ENCODE measurements at regions not wholly inside any gene's neighbourhood (a gene's known extent, or its start where the extent isn't known, plus 50 kb on each side); places are given as distances from the start of the nearest gene placed in this dataset.

DNA sequence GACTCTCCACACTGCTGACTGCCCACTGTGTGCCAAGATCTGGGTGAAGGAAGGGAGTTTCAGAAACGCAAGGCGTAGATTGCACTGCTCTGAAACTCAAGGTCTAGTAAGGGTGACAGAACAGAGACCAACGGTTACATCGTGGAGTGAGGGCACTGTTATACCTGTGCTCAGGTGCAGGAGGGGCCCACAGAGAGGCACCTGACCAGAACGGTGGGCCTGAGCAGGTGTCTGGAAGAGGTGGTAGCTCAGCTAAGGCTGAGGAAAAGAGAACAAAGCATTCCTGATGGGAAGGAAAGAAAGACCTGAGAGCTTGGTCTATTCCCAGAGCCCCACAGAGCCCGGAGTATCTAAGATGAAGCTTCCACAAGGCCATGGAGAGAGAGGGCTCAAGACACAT, 267.2 kb downstream of the MED10 start:
- TF ChIP-seq, protein P1, sequence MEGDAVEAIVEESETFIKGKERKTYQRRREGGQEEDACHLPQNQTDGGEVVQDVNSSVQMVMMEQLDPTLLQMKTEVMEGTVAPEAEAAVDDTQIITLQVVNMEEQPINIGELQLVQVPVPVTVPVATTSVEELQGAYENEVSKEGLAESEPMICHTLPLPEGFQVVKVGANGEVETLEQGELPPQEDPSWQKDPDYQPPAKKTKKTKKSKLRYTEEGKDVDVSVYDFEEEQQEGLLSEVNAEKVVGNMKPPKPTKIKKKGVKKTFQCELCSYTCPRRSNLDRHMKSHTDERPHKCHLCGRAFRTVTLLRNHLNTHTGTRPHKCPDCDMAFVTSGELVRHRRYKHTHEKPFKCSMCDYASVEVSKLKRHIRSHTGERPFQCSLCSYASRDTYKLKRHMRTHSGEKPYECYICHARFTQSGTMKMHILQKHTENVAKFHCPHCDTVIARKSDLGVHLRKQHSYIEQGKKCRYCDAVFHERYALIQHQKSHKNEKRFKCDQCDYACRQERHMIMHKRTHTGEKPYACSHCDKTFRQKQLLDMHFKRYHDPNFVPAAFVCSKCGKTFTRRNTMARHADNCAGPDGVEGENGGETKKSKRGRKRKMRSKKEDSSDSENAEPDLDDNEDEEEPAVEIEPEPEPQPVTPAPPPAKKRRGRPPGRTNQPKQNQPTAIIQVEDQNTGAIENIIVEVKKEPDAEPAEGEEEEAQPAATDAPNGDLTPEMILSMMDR (conservative IDR thresholded peaks at IDR 0.05) = no peak
- TF ChIP-seq ZFX (IDR thresholded peaks at IDR 0.05) = no peak
- no peak overlapping the region for H3K27ac ChIP-seq

DNA sequence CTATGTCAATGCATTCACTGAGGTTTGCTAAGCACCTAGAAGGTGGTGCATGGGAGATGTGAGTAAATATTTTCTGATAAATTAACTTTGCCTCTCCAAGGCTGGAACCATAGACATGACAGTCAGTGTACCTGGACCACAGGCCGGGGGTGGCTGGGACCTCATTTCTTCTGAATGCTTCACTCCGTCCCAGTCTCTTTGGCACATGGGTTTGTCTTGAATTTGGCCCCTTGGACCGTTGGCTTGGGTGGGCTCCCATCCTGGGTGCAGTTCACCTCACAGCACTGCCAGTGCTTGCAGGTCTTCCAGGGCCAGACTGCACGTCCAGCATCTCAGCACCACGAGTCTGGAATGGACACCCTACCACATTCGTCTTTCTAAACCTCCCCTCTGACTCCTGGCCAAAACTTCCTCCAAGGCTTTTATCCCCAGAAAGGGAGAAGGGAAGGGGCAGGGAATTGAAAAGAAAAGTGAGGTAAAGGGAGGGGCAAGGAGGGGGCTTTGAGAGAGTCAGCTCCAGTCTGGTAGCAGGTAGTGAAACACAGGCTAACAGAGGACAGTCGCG, 267.8 kb downstream of the MED10 start:
- H3K27ac ChIP-seq = no peak overlapping the region
- no peak for TF ChIP-seq ZFX (IDR thresholded peaks at IDR 0.05)
- TF ChIP-seq, protein P1 (conservative IDR thresholded peaks at IDR 0.05) = no peak

DNA sequence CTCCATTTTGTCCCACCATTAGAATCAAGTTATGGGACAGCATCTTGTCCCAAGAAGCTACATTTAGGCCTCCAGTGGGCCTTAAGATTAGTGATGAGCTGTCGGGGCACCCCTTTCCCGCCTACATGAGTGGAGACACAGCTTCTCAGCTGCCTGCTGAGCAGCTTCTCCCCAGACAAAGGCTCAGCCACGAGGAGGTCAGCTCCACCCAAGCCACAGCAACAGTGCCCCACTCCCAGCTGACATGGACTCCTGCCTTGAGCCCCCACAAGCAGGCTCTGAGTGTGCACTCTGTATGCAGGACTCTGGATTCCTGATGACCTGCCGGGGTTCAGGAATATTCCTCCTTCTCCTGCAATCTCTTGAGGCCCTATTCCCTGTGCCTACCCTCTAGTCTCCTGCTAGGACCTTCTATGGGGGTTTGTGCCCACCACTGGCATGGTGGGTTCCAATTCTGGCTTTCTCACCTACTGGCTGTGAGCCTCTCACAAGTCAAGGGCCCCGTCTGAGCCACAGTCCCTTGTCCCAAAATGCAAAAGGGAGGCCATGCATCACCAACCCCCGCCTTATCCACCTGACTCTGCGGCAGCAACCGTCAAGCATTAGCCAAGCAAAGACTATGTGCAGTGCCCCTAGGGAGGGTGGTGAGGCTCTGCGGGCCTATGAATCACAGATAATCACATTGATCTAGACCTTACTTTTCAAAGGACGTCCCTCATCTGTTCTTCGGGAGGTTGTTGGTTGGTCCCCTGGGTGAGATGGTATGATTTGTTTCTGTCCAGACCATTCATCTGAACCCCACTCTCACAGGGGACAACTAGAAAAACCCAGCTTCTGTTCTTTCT, 269.1 kb downstream of the MED10 start:
- no peak for TF ChIP-seq ZFX (IDR thresholded peaks at IDR 0.05)
- TF ChIP-seq, protein P1 (conservative IDR thresholded peaks at IDR 0.05) = no peak
- no peak overlapping the region for H3K27ac ChIP-seq

- TF ChIP-seq ZFX (IDR thresholded peaks at IDR 0.05) = no peak
- TF ChIP-seq, protein P1 (conservative IDR thresholded peaks at IDR 0.05) = no peak
- H3K27ac ChIP-seq = no peak overlapping the region
Observed at GRCh38 chr5:6108540-6108848, 269.9 kb downstream of the MED10 start.

- TF ChIP-seq, protein P1 (conservative IDR thresholded peaks at IDR 0.05) = no peak
- no peak for TF ChIP-seq ZFX (IDR thresholded peaks at IDR 0.05)
- no peak overlapping the region for H3K27ac ChIP-seq
Observed at GRCh38 chr5:6107675-6108539, 270.4 kb downstream of the MED10 start.

GRCh38 chr5:6106756-6107155, 271.6 kb downstream of the MED10 start:
- H3K27ac ChIP-seq = no peak overlapping the region
- TF ChIP-seq ZFX (IDR thresholded peaks at IDR 0.05) = no peak
- TF ChIP-seq, protein P1 (conservative IDR thresholded peaks at IDR 0.05) = no peak

DNA sequence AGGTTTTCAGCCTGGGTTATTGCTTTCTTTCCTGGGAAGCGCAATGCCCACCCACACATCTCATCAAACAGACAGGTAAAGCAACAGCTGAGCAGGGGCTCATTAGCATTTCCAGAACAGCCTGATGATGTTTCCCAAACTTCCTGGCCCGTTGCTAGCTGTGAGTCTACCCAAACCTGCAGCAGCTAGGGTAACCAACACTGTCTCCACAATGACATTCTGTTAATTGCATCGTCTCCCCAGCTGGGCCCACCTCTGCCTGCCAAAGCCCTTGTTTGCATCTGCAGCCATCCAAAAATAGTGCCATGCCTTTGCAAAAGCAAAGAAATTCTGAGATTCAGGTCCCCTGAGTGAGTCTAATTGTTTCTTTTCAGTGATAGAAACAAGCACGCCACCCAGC, 273.0 kb downstream of the MED10 start:
- no peak overlapping the region for H3K27ac ChIP-seq
- TF ChIP-seq ZFX (IDR thresholded peaks at IDR 0.05) = no peak
- TF ChIP-seq, protein P1 (conservative IDR thresholded peaks at IDR 0.05) = no peak
